ENCODE measurements at regions not wholly inside any gene's neighbourhood (a gene's known extent, or its start where the extent isn't known, plus 50 kb on each side); places are given as distances from the start of the nearest gene placed in this dataset.

GRCh38 chr13:39282400-39282972 is 244.2 kb downstream of the NHLRC3 start:
- DNase-seq (ENCODE audit: low spot score) = no peak

- DNase-seq (ENCODE audit: low spot score) = no peak
Observed at GRCh38 chr13:39283072-39283471, 244.8 kb downstream of the NHLRC3 start.

GRCh38 chr13:39284801-39285388 is 246.6 kb downstream of the NHLRC3 start:
- DNase-seq (ENCODE audit: low spot score) = no peak
